ENCODE measurements at regions not wholly inside any gene's neighbourhood (a gene's known extent, or its start where the extent isn't known, plus 50 kb on each side); places are given as distances from the start of the nearest gene placed in this dataset.

GRCh38 chr4:96343836-96344235 is 503.9 kb downstream of the PDHA2 start:
- ChIA-PET CTCF (interaction anchor here (3.8 kb wide), 1 partner anchor 8 kb away, joined by 15 read pairs; no protein-coding TSS in a partner anchor), POLR2A (no interaction called here)
- no peak overlapping the region for H3K27ac ChIP-seq (ENCODE audit: insufficient read depth, low read depth, low read length)
- no peak overlapping the region for H3K9ac ChIP-seq (replicated peaks; ENCODE audit: extremely low read depth, insufficient read depth, low read length)
- FAIRE-seq, result no peak
- no peak overlapping the region for H3K4me3 ChIP-seq (replicated peaks in 1 of 3; ENCODE audit: insufficient read depth in 1 of 3, low read depth in 1 of 3, low read length in 3 of 3)
- H3K4me1 ChIP-seq (ENCODE audit: control insufficient read depth, extremely low read depth, insufficient read depth, low read length), result peaks cover 18% of the 10 kb centered on the region
- no peaks in the 10 kb centered on the region for H3K36me3 ChIP-seq (ENCODE audit: control insufficient read depth in 2 of 2, extremely low read depth in 1 of 2, insufficient read depth in 2 of 2, low read length in 2 of 2)
- TF ChIP-seq CTCF (IDR thresholded peaks at IDR 0.05; ENCODE audit: extremely low read depth in 1 of 2, insufficient read depth in 1 of 2, low read depth in 1 of 2, low read length in 2 of 2) (no peak), POLR2AphosphoS5 (IDR thresholded peaks at IDR 0.05; ENCODE audit: insufficient read depth, low read depth, low read length) (no peak), GATA2 (IDR thresholded peaks at IDR 0.05; ENCODE audit: insufficient read depth, insufficient read length, low read depth, low read length) (no peak), FOS (IDR thresholded peaks at IDR 0.05; ENCODE audit: borderline replicate concordance, insufficient read depth, low read length) (no peak), EZH2 (IDR thresholded peaks at IDR 0.05; ENCODE audit: borderline replicate concordance, low read depth, low read length, severe bottlenecking) (no peak)
- no peaks in the 10 kb centered on the region for H3K79me2 ChIP-seq (ENCODE audit: control insufficient read depth, insufficient read depth, low read length)
- no peak overlapping the region for H3K4me2 ChIP-seq (ENCODE audit: insufficient read depth, low read length)
- no peaks in the 10 kb centered on the region for H3K9me3 ChIP-seq (replicated peaks; ENCODE audit: control insufficient read depth, insufficient read depth, low read length)
- dilution Hi-C loops (cut with MboI; ENCODE audit: extremely low pct_ligation_motif_present, low sequenced_read_pairs) (no loop called here), intact Hi-C loops (cut with micrococcal nuclease) (no loop called here)
- DNase-seq (ENCODE audit: low read depth, low spot score), result no peak
- H3K27me3 ChIP-seq (ENCODE audit: control insufficient read depth in 2 of 2, insufficient read depth in 2 of 2, low read length in 2 of 2), result no peaks in the 10 kb centered on the region
- no peak overlapping the region for H2AFZ ChIP-seq (ENCODE audit: low read depth, low read length)
- H4K20me1 ChIP-seq (replicated peaks; ENCODE audit: control insufficient read depth, extremely low read depth, insufficient read depth, low read length), result no peaks in the 10 kb centered on the region
- BruUV-seq (replicated peaks), result no TSS peak
- H3K9me1 ChIP-seq (replicated peaks; ENCODE audit: control insufficient read depth, extremely low read depth, insufficient read depth, low read length), result no peaks in the 10 kb centered on the region

- Histone ChIP-seq H3K9me3 (replicated peaks; ENCODE audit: control insufficient read depth, insufficient read depth, low read length) (no peaks in the 10 kb centered on the region), H3K4me2 (ENCODE audit: insufficient read depth, low read length) (no peak overlapping the region), H3K36me3 (ENCODE audit: control insufficient read depth in 2 of 2, extremely low read depth in 1 of 2, insufficient read depth in 2 of 2, low read length in 2 of 2) (no peaks in the 10 kb centered on the region), H3K27me3 (ENCODE audit: control insufficient read depth in 2 of 2, insufficient read depth in 2 of 2, low read length in 2 of 2) (no peaks in the 10 kb centered on the region), H4K20me1 (replicated peaks; ENCODE audit: control insufficient read depth, extremely low read depth, insufficient read depth, low read length) (no peaks in the 10 kb centered on the region), H3K9me1 (replicated peaks; ENCODE audit: control insufficient read depth, extremely low read depth, insufficient read depth, low read length) (no peaks in the 10 kb centered on the region), H2AFZ (ENCODE audit: low read depth, low read length) (no peak overlapping the region), H3K79me2 (ENCODE audit: control insufficient read depth, insufficient read depth, low read length) (no peaks in the 10 kb centered on the region), H3K9ac (replicated peaks; ENCODE audit: extremely low read depth, insufficient read depth, low read length) (no peak overlapping the region), H3K4me3 (replicated peaks in 1 of 3; ENCODE audit: insufficient read depth in 1 of 3, low read depth in 1 of 3, low read length in 3 of 3) (no peak overlapping the region), H3K4me1 (ENCODE audit: control insufficient read depth, extremely low read depth, insufficient read depth, low read length) (peaks cover 30% of the 10 kb centered on the region), H3K27ac (ENCODE audit: insufficient read depth, low read depth, low read length) (peak overlapping the region; percentile 83)
- CTCF ChIA-PET, result interaction anchor here (0.8 to 2.1 kb wide), 5 partner anchors 19 to 1374 kb away, joined by 3 to 4 read pairs (median 4); no protein-coding TSS in a partner anchor
- no TSS peak for BruUV-seq (replicated peaks)
- TF ChIP-seq EZH2 (IDR thresholded peaks at IDR 0.05; ENCODE audit: borderline replicate concordance, low read depth, low read length, severe bottlenecking) (no peak), POLR2A (IDR thresholded peaks at IDR 0.05; ENCODE audit: low read depth, low read length) (peak; percentile 71), MYC (IDR thresholded peaks at IDR 0.05; ENCODE audit: low read depth, low read length) (no peak), MAX (IDR thresholded peaks at IDR 0.05; ENCODE audit: insufficient read depth, insufficient read length) (no peak), CTCF (IDR thresholded peaks at IDR 0.05; ENCODE audit: extremely low read depth in 1 of 2, insufficient read depth in 1 of 2, low read depth in 1 of 2, low read length in 2 of 2) (no peak), GATA2 (IDR thresholded peaks at IDR 0.05; ENCODE audit: insufficient read depth, insufficient read length, low read depth, low read length) (peak; percentile 97), POLR2AphosphoS5 (IDR thresholded peaks at IDR 0.05; ENCODE audit: insufficient read depth, low read depth, low read length) (peak; percentile 91), JUN (IDR thresholded peaks at IDR 0.05; ENCODE audit: borderline replicate concordance, insufficient read depth, insufficient read length, low read depth) (peak; percentile 90), FOS (IDR thresholded peaks at IDR 0.05; ENCODE audit: borderline replicate concordance, insufficient read depth, low read length) (peak; percentile 73)
- dilution Hi-C loops (cut with MboI; ENCODE audit: extremely low pct_ligation_motif_present, low sequenced_read_pairs) (no loop called here), intact Hi-C loops (cut with micrococcal nuclease) (loop anchor here (1.0 to 5.0 kb wide), 5 partner anchors 327 to 1181 kb away; no protein-coding TSS in a partner anchor)
- POLR2A ChIA-PET, result no interaction called here
- peak; percentile 91 for DNase-seq (ENCODE audit: low read depth, low spot score)
- FAIRE-seq, result peak; percentile 91
Measured at GRCh38 chr4:96347582-96347981, 507.7 kb downstream of the PDHA2 start.
